ENCODE measurements at regions not wholly inside any gene's neighbourhood (a gene's known extent, or its start where the extent isn't known, plus 50 kb on each side); places are given as distances from the start of the nearest gene placed in this dataset.

- TF ChIP-seq MBD1 (CRISPR knock-in tag; IDR thresholded peaks at IDR 0.05) (no peak), CBX3 (IDR thresholded peaks at IDR 0.05; ENCODE audit: borderline replicate concordance in 1 of 2, low read length in 2 of 2) (no peak), MCM3 (IDR thresholded peaks at IDR 0.05) (no peak), FOXJ2 (tag; IDR thresholded peaks at IDR 0.05) (peak; percentile 99), DNMT1 (IDR thresholded peaks at IDR 0.05) (no peak), MAFF (IDR thresholded peaks at IDR 0.05; ENCODE audit: low read length) (peak; percentile 53; the same call in 1 of the 2 replicates), BMI1 (IDR thresholded peaks at IDR 0.05; ENCODE audit: low read length) (no peak), MAFK (IDR thresholded peaks at IDR 0.05; ENCODE audit: low read length) (peak; percentile 67), U2AF2 (optimal IDR thresholded peaks at IDR 0.05; ENCODE audit: low read depth, low read length) (no peak), NFXL1 (CRISPR knock-in tag; IDR thresholded peaks at IDR 0.05) (no peak), PHB2 (IDR thresholded peaks at IDR 0.05; ENCODE audit: low read depth) (no peak), CBFA2T2 (conservative IDR thresholded peaks at IDR 0.05) (no peak), BACH1 (tag; IDR thresholded peaks at IDR 0.05) (no peak), FOXJ3 (CRISPR knock-in tag; IDR thresholded peaks at IDR 0.05) (no peak), MIER1 (IDR thresholded peaks at IDR 0.05; ENCODE audit: low read depth) (no peak), MYC (IDR thresholded peaks at IDR 0.05; ENCODE audit: low read depth, low read length) (no peak), MYC (CRISPR knock-in tag; IDR thresholded peaks at IDR 0.05; ENCODE audit: borderline replicate concordance, low read depth) (no peak), ARHGAP35 (IDR thresholded peaks at IDR 0.05; ENCODE audit: partially characterized antibody) (no peak), E2F1 (CRISPR knock-in tag; IDR thresholded peaks at IDR 0.05) (no peak), ZNF316 (IDR thresholded peaks at IDR 0.05) (peak; percentile 72), KLF13 (tag; IDR thresholded peaks at IDR 0.05; ENCODE audit: borderline replicate concordance, low read depth) (no peak), ARID1B (IDR thresholded peaks at IDR 0.05) (0 out of 2 replicates have a peak, but pooled peaks have one; percentile 9), HLTF (IDR thresholded peaks at IDR 0.05) (no peak), ZNF707 (CRISPR knock-in tag; conservative IDR thresholded peaks at IDR 0.05) (no peak), TCFL5 (CRISPR knock-in tag; conservative IDR thresholded peaks at IDR 0.05) (no peak), TAL1 (IDR thresholded peaks at IDR 0.05) (no peak), SMARCB1 (IDR thresholded peaks at IDR 0.05; ENCODE audit: insufficient read length, low read depth) (no peak), SOX6 (IDR thresholded peaks at IDR 0.05) (no peak)
Observed at GRCh38 chr1:70864302-70864701, 183.3 kb downstream of the PTGER3 start (continued).

Measured in K562 (cell line).